ENCODE measurements at regions not wholly inside any gene's neighbourhood (a gene's known extent, or its start where the extent isn't known, plus 50 kb on each side); places are given as distances from the start of the nearest gene placed in this dataset.

- TF ChIP-seq CREB5 (CRISPR knock-in tag; IDR thresholded peaks at IDR 0.05; ENCODE audit: low read depth) (no peak), PPARA (CRISPR knock-in tag; IDR thresholded peaks at IDR 0.05; ENCODE audit: borderline replicate concordance) (no peak), ISL1 (CRISPR knock-in tag; IDR thresholded peaks at IDR 0.05) (no peak), ZNF565 (CRISPR knock-in tag; conservative IDR thresholded peaks at IDR 0.05; ENCODE audit: low read depth) (no peak), ZFP30 (CRISPR knock-in tag; IDR thresholded peaks at IDR 0.05) (no peak), PATZ1 (CRISPR knock-in tag; IDR thresholded peaks at IDR 0.05; ENCODE audit: borderline replicate concordance) (no peak)
These were observed 295.5 kb upstream of the PRDM1 start (continued) for GRCh38 chr6:105790635-105791034.

GRCh38 chr6:105789935-105790334 is 296.2 kb upstream of the PRDM1 start:
- ATAC-seq: no peak
- no peak for TF ChIP-seq ZFP30 (CRISPR knock-in tag; IDR thresholded peaks at IDR 0.05)
- TF ChIP-seq SNAI2 (CRISPR knock-in tag; IDR thresholded peaks at IDR 0.05): no peak
- no peak for TF ChIP-seq PATZ1 (CRISPR knock-in tag; IDR thresholded peaks at IDR 0.05; ENCODE audit: borderline replicate concordance)
- no peak for TF ChIP-seq GLIS3 (CRISPR knock-in tag; IDR thresholded peaks at IDR 0.05)
- TF ChIP-seq POU6F1 (CRISPR knock-in tag; IDR thresholded peaks at IDR 0.05; ENCODE audit: borderline replicate concordance, low read depth): no peak
- no peak for TF ChIP-seq ZC3H10 (CRISPR knock-in tag; IDR thresholded peaks at IDR 0.05)
- no peak for TF ChIP-seq CSRNP3 (CRISPR knock-in tag; IDR thresholded peaks at IDR 0.05)

GRCh38 chr6:105787747-105788146 is 298.4 kb upstream of the PRDM1 start:
- ATAC-seq: no peak
- TF ChIP-seq GLIS3 (CRISPR knock-in tag; IDR thresholded peaks at IDR 0.05): no peak
- TF ChIP-seq RARB (CRISPR knock-in tag; IDR thresholded peaks at IDR 0.05): no peak
- no peak for TF ChIP-seq ZNF70 (CRISPR knock-in tag; IDR thresholded peaks at IDR 0.05)
- TF ChIP-seq ISL1 (CRISPR knock-in tag; IDR thresholded peaks at IDR 0.05): no peak
- no peak for TF ChIP-seq BACH2 (CRISPR knock-in tag; IDR thresholded peaks at IDR 0.05; ENCODE audit: borderline replicate concordance)
- no peak for TF ChIP-seq SNAI2 (CRISPR knock-in tag; IDR thresholded peaks at IDR 0.05)
- TF ChIP-seq CREB5 (CRISPR knock-in tag; IDR thresholded peaks at IDR 0.05; ENCODE audit: low read depth): no peak
- TF ChIP-seq ZNF565 (CRISPR knock-in tag; conservative IDR thresholded peaks at IDR 0.05; ENCODE audit: low read depth): no peak
- TF ChIP-seq TOX (CRISPR knock-in tag; IDR thresholded peaks at IDR 0.05; ENCODE audit: borderline replicate concordance): no peak

GRCh38 chr6:105786890-105787655 is 299.1 kb upstream of the PRDM1 start:
- ATAC-seq: no peak
- TF ChIP-seq ZNF70 (CRISPR knock-in tag; IDR thresholded peaks at IDR 0.05): no peak
- TF ChIP-seq TOX (CRISPR knock-in tag; IDR thresholded peaks at IDR 0.05; ENCODE audit: borderline replicate concordance): no peak
- no peak for TF ChIP-seq SNAI2 (CRISPR knock-in tag; IDR thresholded peaks at IDR 0.05)
- no peak for TF ChIP-seq ZC3H10 (CRISPR knock-in tag; IDR thresholded peaks at IDR 0.05)
- no peak for TF ChIP-seq GLIS3 (CRISPR knock-in tag; IDR thresholded peaks at IDR 0.05)
- no peak for TF ChIP-seq CREB5 (CRISPR knock-in tag; IDR thresholded peaks at IDR 0.05; ENCODE audit: low read depth)

Measured in SK-N-SH treated with all-trans-retinoic acid at 6 μM for 48 hours (cell line).